WTC11 (cell line): ENCODE measurements at regions not wholly inside any gene's neighbourhood (a gene's known extent, or its start where the extent isn't known, plus 50 kb on each side); places are given as distances from the start of the nearest gene placed in this dataset.

ENCODE experiments used
- ATAC-seq: fragments of 200-7000 bp; cut with Tn5 transposase; 2 replicates; pipeline ENCODE4 v1.10.0; 2021; ENCODE audit warnings: mild to moderate bottlenecking, moderate library complexity
- CTCF ChIA-PET: fragments of 300-600 bp; sonication (Branson Sonifier 250); formaldehyde crosslinking; loops from one replicate; lab custom pipeline; 2021; ENCODE audit warnings: antibody characterized with exemption; lab: Charles Lee
- POLR2A ChIA-PET: fragments of 350-600 bp; sonication (Branson Sonifier 250); formaldehyde crosslinking; loops from one replicate; lab custom pipeline; 2021; ENCODE audit warnings: antibody characterized with exemption; lab: Charles Lee
- DNase-seq: peaks from one replicate; pipeline ENCODE4 v3.0.0; 2021; ENCODE audit warnings: low spot score
- H3K27ac Mint-ChIP-seq: 2 replicates; pipeline ENCODE4 v1.8.0; 2021; ENCODE audit warnings: mixed read lengths
- H3K27me3 Mint-ChIP-seq: 2 replicates; pipeline ENCODE4 v1.8.0; 2021; ENCODE audit warnings: low read depth, mild to moderate bottlenecking, moderate library complexity, mixed read lengths
- H3K36me3 Mint-ChIP-seq: 2 replicates; pipeline ENCODE4 v1.8.0; 2021; ENCODE audit warnings: mixed read lengths
- H3K4me1 Mint-ChIP-seq: 2 replicates; pipeline ENCODE4 v1.8.0; 2022; ENCODE audit warnings: mixed read lengths
- H3K4me3 Mint-ChIP-seq: 2 replicates; pipeline ENCODE4 v1.8.0; 2021; ENCODE audit warnings: mild to moderate bottlenecking, moderate library complexity, mixed read lengths
- H3K9me3 Mint-ChIP-seq: 2 replicates; pipeline ENCODE4 v1.8.0; 2021; ENCODE audit warnings: mixed read lengths
- ETV6 ChIP-seq: sonication (generic); formaldehyde crosslinking; IDR thresholded peaks from 2 replicates; pipeline ENCODE4 v1.8.1; 2022; ENCODE audit warnings: mild to moderate bottlenecking, missing genetic modification reagents
- FOXK1 ChIP-seq: sonication (generic); formaldehyde crosslinking; IDR thresholded peaks from 2 replicates; pipeline ENCODE4 v1.8.0; 2022; ENCODE audit warnings: mild to moderate bottlenecking, moderate library complexity, missing genetic modification reagents
- FOXP1 ChIP-seq: sonication (generic); formaldehyde crosslinking; IDR thresholded peaks from 2 replicates; pipeline ENCODE4 v1.8.0; 2022; ENCODE audit warnings: missing genetic modification reagents, mild to moderate bottlenecking, moderate library complexity, borderline replicate concordance
- GTF2I ChIP-seq: fragments of 250-450 bp; sonication (Bioruptor Pico); conservative IDR thresholded peaks from 2 replicates; pipeline ENCODE4 v1.4.0; 2021; ENCODE audit warnings: mild to moderate bottlenecking
- HMGA2 ChIP-seq: fragments of 250-450 bp; sonication (Bioruptor Pico); IDR thresholded peaks from 2 replicates; pipeline ENCODE4 v1.4.0; 2021; ENCODE audit warnings: mild to moderate bottlenecking, moderate library complexity
- MXD4 ChIP-seq: fragments of 250-450 bp; sonication (Bioruptor Pico); IDR thresholded peaks from 2 replicates; pipeline ENCODE4 v1.8.0; 2021; ENCODE audit warnings: mild to moderate bottlenecking, moderate library complexity, borderline replicate concordance
- MYBL2 ChIP-seq: sonication (generic); formaldehyde crosslinking; IDR thresholded peaks from 2 replicates; pipeline ENCODE4 v1.8.1; 2023; ENCODE audit warnings: mild to moderate bottlenecking, moderate library complexity, missing genetic modification reagents
- RELA ChIP-seq: sonication (generic); formaldehyde crosslinking; IDR thresholded peaks from 2 replicates; pipeline ENCODE4 v1.8.1; 2022; ENCODE audit warnings: missing genetic modification reagents, mild to moderate bottlenecking, borderline replicate concordance
- TEAD4 ChIP-seq: sonication (generic); formaldehyde crosslinking; IDR thresholded peaks from 2 replicates; pipeline ENCODE4 v1.8.0; 2022; ENCODE audit warnings: mild to moderate bottlenecking, missing genetic modification reagents
- TF ChIP-seq, protein P1 (sequence below): sonication (generic); formaldehyde crosslinking; IDR thresholded peaks from 2 replicates; pipeline ENCODE4 v1.8.0; 2022; ENCODE audit warnings: mild to moderate bottlenecking, missing genetic modification reagents
- TF ChIP-seq, protein P2 (sequence below): sonication (generic); formaldehyde crosslinking; IDR thresholded peaks from 2 replicates; pipeline ENCODE4 v1.8.1; 2022; ENCODE audit warnings: mild to moderate bottlenecking, moderate library complexity, missing genetic modification reagents
- TF ChIP-seq, protein P3 (sequence below): fragments of 250-450 bp; sonication (Bioruptor Pico); conservative IDR thresholded peaks from 2 replicates; pipeline ENCODE4 v1.9.0; 2021; ENCODE audit warnings: mild to moderate bottlenecking
- TF ChIP-seq, protein P4 (sequence below): fragments of 250-450 bp; sonication (Bioruptor Pico); IDR thresholded peaks from 2 replicates; pipeline ENCODE4 v1.9.0; 2021; ENCODE audit warnings: mild to moderate bottlenecking, borderline replicate concordance
- TF ChIP-seq, protein P5 (sequence below): sonication (generic); formaldehyde crosslinking; IDR thresholded peaks from 2 replicates; pipeline ENCODE4 v1.8.1; 2023; ENCODE audit warnings: mild to moderate bottlenecking, missing genetic modification reagents, moderate library complexity
- TF ChIP-seq, protein P6 (sequence below): sonication (generic); formaldehyde crosslinking; IDR thresholded peaks from 2 replicates; pipeline ENCODE4 v1.8.0; 2022; ENCODE audit warnings: mild to moderate bottlenecking, missing genetic modification reagents

DNA sequence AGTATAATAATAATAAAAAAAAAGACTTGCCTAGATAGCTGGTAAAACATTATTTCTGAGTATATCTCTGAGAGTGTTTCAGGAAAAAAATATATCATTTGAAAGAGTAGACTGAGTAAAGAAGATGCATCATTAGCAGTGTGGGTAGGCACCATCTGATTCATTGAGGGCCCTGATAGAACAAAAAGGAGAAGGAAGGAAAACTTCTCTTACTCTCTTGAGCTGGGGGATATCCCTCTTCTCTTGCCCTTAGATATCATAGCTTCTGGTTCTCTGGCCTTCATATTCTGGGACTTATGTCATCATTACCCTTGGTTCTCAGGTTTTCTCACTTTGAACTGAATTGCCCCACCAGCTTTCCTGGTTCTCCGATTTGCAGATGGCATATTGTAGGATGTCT is 177.6 kb upstream of the EDNRB start (continued):
- no peak for TF ChIP-seq FOXP1
- TF ChIP-seq, protein P1, sequence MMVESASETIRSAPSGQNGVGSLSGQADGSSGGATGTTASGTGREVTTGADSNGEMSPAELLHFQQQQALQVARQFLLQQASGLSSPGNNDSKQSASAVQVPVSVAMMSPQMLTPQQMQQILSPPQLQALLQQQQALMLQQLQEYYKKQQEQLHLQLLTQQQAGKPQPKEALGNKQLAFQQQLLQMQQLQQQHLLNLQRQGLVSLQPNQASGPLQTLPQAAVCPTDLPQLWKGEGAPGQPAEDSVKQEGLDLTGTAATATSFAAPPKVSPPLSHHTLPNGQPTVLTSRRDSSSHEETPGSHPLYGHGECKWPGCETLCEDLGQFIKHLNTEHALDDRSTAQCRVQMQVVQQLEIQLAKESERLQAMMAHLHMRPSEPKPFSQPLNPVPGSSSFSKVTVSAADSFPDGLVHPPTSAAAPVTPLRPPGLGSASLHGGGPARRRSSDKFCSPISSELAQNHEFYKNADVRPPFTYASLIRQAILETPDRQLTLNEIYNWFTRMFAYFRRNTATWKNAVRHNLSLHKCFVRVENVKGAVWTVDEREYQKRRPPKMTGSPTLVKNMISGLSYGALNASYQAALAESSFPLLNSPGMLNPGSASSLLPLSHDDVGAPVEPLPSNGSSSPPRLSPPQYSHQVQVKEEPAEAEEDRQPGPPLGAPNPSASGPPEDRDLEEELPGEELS (CRISPR knock-in tag): no peak
- TF ChIP-seq MXD4 (CRISPR knock-in tag): no peak

DNA sequence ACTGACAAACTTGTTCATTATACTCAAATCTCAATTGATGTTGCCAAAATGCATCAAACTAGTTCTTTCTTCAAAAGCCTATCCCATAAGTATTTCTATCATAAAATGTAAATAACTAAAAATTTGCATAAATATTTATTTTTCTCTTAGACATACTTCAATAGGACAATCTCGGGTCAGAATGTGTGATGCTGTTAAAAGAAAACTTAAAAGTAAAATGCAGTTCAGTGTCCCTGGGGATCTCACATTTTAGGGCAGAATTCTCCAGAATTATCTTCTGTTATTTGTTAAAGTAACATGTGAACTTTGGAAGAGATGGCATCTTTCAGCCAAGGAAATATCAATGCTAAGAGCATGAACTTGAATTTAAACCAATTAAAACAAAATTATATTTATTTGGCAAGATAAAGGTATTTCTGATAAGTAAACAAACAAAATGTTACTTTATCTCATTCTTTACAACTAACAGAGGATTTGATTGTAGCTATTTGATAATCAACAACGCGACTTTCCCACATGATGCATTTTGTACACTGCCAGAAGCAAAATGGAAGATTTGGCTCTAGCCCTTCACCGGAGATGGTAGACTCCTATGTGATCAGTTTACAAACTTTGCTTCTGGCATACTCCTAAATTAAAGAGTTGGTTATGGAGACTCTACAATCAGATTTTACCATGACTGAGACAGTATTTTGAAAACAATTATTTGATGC is 169.5 kb upstream of the EDNRB start:
- ATAC-seq (no peak), DNase-seq (no peak)
- ChIA-PET POLR2A (no interaction called here), CTCF (no interaction called here)
- Mint-ChIP-seq H3K4me3 (no peak overlapping the region), H3K36me3 (peaks cover under 1% of the 10 kb centered on the region), H3K27me3 (no peaks in the 10 kb centered on the region), H3K9me3 (peaks cover 10% of the 10 kb centered on the region), H3K4me1 (peaks cover 22% of the 10 kb centered on the region), H3K27ac (no peak overlapping the region)
- TF ChIP-seq RELA (CRISPR knock-in tag): no peak
- no peak for TF ChIP-seq MYBL2 (CRISPR knock-in tag)
- TF ChIP-seq, protein P2, sequence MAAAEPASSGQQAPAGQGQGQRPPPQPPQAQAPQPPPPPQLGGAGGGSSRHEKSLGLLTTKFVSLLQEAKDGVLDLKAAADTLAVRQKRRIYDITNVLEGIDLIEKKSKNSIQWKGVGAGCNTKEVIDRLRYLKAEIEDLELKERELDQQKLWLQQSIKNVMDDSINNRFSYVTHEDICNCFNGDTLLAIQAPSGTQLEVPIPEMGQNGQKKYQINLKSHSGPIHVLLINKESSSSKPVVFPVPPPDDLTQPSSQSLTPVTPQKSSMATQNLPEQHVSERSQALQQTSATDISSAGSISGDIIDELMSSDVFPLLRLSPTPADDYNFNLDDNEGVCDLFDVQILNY (CRISPR knock-in tag): no peak
- TF ChIP-seq MXD4 (CRISPR knock-in tag): no peak
- TF ChIP-seq HMGA2 (CRISPR knock-in tag): no peak
- TF ChIP-seq, protein P3, sequence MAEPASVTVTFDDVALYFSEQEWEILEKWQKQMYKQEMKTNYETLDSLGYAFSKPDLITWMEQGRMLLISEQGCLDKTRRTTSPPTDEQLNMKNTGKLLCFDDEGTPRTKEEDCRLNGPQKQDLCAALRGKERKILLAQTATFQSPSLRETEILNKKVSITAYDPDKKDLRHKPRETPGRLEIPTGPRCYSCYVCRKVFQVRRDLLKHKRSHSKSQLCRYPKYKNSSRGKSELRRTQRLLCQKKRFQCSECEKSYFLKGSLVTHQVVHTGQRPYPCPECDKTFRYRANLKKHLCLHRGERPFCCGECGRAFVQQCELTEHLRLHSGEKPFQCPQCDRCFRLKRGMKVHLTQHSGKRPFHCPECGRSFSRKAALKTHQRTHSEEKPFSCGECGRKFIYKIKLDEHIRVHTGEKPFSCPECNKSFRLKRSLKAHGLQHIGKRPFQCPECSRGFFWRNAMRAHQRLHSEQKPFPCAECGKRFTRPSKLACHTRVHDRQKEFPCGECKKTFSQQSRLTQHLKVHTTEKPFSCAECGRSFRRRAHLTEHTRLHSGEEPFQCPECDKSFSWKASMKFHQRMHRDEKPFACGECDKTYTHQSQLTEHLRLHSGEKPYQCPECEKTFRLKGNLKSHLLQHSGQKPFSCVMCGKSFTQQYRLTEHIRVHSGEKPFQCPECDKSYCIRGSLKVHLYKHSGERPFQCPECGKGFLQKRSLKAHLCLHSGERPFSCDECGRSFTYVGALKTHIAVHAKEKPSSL (CRISPR knock-in tag): no peak
- TF ChIP-seq ETV6 (CRISPR knock-in tag): no peak
- TF ChIP-seq TEAD4 (CRISPR knock-in tag): no peak
- TF ChIP-seq, protein P4, sequence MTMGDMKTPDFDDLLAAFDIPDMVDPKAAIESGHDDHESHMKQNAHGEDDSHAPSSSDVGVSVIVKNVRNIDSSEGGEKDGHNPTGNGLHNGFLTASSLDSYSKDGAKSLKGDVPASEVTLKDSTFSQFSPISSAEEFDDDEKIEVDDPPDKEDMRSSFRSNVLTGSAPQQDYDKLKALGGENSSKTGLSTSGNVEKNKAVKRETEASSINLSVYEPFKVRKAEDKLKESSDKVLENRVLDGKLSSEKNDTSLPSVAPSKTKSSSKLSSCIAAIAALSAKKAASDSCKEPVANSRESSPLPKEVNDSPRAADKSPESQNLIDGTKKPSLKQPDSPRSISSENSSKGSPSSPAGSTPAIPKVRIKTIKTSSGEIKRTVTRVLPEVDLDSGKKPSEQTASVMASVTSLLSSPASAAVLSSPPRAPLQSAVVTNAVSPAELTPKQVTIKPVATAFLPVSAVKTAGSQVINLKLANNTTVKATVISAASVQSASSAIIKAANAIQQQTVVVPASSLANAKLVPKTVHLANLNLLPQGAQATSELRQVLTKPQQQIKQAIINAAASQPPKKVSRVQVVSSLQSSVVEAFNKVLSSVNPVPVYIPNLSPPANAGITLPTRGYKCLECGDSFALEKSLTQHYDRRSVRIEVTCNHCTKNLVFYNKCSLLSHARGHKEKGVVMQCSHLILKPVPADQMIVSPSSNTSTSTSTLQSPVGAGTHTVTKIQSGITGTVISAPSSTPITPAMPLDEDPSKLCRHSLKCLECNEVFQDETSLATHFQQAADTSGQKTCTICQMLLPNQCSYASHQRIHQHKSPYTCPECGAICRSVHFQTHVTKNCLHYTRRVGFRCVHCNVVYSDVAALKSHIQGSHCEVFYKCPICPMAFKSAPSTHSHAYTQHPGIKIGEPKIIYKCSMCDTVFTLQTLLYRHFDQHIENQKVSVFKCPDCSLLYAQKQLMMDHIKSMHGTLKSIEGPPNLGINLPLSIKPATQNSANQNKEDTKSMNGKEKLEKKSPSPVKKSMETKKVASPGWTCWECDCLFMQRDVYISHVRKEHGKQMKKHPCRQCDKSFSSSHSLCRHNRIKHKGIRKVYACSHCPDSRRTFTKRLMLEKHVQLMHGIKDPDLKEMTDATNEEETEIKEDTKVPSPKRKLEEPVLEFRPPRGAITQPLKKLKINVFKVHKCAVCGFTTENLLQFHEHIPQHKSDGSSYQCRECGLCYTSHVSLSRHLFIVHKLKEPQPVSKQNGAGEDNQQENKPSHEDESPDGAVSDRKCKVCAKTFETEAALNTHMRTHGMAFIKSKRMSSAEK (CRISPR knock-in tag): no peak
- TF ChIP-seq FOXK1 (CRISPR knock-in tag): no peak
- TF ChIP-seq, protein P5, sequence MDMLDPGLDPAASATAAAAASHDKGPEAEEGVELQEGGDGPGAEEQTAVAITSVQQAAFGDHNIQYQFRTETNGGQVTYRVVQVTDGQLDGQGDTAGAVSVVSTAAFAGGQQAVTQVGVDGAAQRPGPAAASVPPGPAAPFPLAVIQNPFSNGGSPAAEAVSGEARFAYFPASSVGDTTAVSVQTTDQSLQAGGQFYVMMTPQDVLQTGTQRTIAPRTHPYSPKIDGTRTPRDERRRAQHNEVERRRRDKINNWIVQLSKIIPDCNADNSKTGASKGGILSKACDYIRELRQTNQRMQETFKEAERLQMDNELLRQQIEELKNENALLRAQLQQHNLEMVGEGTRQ (CRISPR knock-in tag): no peak
- no peak for TF ChIP-seq GTF2I (CRISPR knock-in tag)
- TF ChIP-seq, protein P6, sequence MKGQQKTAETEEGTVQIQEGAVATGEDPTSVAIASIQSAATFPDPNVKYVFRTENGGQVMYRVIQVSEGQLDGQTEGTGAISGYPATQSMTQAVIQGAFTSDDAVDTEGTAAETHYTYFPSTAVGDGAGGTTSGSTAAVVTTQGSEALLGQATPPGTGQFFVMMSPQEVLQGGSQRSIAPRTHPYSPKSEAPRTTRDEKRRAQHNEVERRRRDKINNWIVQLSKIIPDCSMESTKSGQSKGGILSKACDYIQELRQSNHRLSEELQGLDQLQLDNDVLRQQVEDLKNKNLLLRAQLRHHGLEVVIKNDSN: no peak
